ENCODE measurements at regions not wholly inside any gene's neighbourhood (a gene's known extent, or its start where the extent isn't known, plus 50 kb on each side); places are given as distances from the start of the nearest gene placed in this dataset.
"Not testable (repeated sequence)": the region's sequence is repeated elsewhere in the genome, so short reads cannot be mapped to it uniquely, and the experiment has no call there.

DNA sequence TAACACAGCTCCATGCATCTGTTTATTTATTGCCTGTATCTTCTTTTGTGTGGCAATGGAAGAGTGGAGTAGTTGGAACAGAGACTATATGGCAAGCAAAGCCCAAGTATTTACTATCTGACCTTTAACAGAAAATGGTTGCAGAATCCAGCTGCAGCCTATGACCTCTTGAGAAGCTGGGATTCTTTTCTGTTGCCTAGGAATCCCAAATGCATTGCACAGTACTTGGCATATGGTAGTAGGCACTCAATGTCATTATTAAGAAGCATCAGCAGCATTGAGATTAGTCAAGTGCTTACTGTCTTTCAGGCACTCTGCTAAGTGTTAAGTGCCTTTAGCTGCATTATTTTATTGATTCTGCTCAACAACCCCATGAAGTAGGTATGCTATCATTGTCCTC, 331.6 kb downstream of the CCDC85A start:
- no peak for DNase-seq (ENCODE audit: low spot score)

DNA sequence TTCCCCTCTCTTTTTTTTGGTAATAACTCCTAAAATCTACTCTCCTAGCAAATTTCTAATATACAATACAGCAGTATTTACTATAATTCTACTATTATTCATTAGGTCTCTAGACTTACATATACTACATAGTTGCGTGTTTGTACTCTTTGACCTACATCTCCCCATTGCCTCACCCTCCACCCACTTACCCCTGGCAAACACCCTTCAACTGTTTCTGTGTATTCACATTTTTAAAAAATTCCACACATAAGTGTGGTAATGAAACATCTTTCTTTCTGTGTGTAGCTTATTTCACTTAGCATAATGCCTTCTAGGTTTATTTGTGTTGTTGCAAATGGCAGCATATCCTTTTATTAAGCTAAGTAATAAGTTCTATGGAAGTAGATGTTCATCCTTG, 336.0 kb downstream of the CCDC85A start:
- no peak for DNase-seq (ENCODE audit: low spot score)

DNA sequence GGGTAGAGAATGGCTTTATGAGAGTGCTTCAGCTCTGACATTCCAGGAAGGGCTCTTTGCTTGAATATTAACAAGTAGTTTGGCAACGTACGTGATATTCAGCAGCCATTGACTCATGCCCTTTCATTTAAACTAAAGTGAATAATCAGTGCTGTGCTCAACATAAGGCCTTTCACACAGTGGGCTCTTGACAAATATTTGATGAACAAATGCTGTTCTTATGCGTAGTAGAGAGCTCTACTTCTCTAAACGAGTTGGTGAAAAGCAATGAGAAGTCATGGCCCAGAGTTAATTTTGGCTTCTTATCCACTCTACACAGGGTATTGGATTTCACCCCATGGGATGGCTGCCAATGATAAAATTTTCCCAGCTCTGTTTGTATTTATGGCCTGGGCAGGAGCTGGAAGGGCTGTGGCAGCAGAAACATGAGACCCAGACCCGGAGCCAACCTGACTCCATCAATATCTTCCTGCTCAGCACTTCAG, 338.9 kb downstream of the CCDC85A start:
- no peak for DNase-seq (ENCODE audit: low spot score)

DNA sequence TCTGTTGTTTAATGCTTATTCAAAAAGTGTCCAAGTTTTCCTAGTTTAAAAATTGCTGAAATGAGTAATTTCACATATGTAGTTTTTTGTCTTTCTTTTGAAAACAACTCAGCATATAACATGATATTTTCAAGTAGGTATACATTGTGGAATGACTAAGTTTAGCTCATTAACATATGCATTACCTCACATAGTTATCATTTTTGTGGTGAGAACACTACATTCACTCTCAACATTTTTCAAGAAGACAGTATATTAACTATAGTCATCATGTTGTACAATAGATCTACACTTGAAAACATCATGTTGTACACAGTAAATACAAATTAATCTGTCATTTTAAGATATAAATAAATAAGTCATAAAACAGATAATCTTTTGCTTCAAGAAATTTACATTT, 340.0 kb downstream of the CCDC85A start:
- no peak for DNase-seq (ENCODE audit: low spot score)

DNA sequence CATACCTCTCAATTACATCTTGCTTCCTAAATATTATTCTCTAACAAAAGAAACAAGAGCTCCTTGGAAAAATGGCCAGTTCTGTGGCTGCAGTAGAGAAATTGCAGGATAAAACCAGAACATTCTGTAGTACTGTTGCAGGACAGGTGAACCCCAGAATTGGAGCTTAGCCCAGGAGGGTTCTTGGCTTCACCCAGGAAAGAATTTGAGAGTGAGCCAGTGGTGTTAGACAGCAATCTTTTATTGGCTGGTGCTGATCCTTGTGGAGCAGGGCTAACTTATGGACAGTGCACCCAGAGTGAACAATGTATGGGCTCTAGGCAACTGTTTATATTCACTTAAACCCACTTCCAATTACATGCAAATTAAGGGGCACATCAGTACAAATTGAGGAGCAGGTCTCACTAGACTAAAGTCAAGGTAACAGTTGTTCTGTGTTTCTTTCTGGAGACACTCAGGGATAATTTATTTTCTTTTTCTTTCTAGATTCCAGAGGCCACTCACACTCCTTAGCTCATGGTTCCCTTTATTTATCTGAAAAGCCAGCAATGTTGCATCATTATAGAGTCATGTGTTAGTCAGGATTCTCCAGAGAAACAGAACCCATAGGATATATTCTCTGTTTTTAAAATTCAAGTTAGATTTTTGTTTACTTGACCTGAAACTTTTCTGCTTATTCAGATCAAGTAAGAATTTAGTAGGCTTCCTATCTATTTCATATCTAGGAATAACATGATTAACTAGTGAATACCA, 348.1 kb downstream of the CCDC85A start:
- DNase-seq (ENCODE audit: low spot score), result no peak

GRCh38 chr2:56534321-56534720, 350.5 kb downstream of the CCDC85A start:
- no peak for DNase-seq (ENCODE audit: low spot score)

GRCh38 chr2:56537756-56538155, 354.0 kb downstream of the CCDC85A start:
- no peak for DNase-seq (ENCODE audit: low spot score)

DNA sequence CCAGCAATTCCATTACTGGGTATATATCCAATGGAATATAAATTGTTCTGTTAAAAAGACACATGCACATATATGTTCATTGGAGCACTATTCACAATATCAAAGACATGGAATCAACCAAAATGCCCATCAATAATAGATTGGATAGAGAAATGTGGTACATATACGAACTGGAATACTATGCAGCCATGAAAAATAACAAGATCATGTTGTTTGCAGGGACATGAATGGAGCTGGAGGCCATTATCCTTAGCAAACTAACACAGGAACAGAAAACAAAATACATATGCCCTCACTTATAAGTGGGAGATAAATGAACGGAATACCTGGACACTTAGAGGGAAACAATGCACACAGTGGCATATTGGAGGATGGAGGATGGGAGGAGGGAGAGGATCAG, 355.8 kb downstream of the CCDC85A start:
- no peak for DNase-seq (ENCODE audit: low spot score)

- DNase-seq (ENCODE audit: low spot score), result no peak
Measured at GRCh38 chr2:56540467-56540866, 356.7 kb downstream of the CCDC85A start.

DNA sequence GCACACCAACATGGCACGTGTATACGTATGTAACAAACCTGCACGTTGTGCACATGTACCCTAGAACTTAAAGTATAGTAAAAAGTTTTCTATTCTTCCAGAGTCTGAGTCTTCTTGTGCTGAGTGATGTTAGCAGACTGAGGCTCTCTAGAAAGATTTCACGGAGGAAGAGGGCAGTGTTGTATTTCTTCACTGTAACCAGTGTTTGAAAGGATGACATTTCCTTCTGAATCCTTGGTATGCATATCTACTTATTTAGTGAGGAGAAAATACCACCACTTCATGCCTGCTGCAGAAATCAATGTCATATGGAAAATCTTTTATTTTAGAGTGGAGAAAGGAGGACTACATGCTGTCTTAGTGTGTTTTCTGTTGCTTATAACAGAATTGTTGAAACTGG, 357.1 kb downstream of the CCDC85A start:
- DNase-seq (ENCODE audit: low spot score), result no peak

GRCh38 chr2:56542213-56542612, 358.4 kb downstream of the CCDC85A start:
- no peak for DNase-seq (ENCODE audit: low spot score)

DNA sequence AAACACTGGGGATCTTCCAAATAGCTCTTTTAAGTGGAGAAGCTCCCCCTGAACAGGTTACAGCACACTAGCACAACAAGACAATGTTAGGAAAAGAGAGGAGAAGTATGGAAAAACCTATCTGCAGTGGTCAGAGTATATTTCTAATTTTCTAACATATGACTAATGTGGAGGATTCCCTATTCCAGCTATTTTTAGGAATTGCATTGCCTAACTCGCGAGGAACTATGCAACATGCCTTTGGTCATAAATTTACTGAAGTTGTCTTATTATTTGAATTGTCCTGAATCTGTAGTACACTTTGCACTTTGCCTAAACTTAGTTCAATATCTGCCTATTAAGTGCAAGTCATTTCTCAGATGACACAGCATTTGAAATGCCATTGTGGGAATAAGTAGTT, 381.4 kb downstream of the CCDC85A start:
- DNase-seq (ENCODE audit: low spot score), result no peak

DNA sequence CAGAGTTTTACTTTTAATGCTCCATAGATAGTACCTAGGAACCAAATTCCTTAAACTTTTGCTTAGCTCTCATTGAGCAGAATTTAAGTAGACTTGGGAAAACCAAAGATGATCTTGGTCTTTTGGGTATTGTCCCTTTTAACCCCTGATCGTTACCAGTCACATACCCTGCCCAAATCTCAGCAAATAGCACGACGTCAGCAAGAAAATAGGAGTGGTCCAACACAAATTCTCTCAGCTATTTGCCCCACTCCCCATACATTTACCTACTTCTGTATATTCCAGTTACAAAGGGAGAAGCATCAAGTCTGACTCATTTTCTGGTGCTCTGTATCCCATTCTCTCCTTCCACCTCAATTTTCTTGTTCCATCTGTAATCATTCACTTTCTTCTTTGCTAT, 387.3 kb downstream of the CCDC85A start:
- DNase-seq (ENCODE audit: low spot score), result no peak

- no peak for DNase-seq (ENCODE audit: low spot score)
Measured at GRCh38 chr2:56576001-56576400, 392.2 kb downstream of the CCDC85A start.

- DNase-seq (ENCODE audit: low spot score), result no peak
Measured at GRCh38 chr2:56580242-56580641, 396.5 kb downstream of the CCDC85A start.

GRCh38 chr2:56582570-56582969, 398.8 kb downstream of the CCDC85A start:
- no peak for DNase-seq (ENCODE audit: low spot score)

DNA sequence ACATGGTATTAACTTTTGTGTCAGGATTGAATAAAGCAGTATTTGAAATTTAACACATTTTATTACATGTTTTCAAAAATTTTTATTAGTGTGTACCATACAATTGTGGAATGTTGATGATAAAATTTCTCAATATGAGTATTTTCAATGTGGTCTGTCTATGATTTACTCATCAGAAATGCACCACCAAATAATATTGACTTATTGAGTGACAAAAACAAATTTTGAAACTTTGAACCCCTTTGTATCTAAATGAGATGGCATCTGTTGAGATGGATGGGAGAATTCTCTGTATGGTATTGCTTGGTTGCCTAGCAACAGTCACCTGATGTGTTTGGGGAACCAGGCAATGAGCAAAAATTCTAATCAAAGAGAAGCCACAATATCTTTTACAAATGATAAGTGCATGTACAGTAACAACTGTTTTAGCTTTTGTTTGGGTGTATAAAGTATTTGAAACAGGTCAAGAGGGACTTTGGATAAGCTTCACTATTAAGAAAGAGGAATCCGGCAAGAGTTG, 400.1 kb downstream of the CCDC85A start:
- DNase-seq (ENCODE audit: low spot score), result no peak

- no peak for DNase-seq (ENCODE audit: low spot score)
Measured at GRCh38 chr2:56587456-56587855, 403.7 kb downstream of the CCDC85A start.

GRCh38 chr2:56589194-56589593, 405.4 kb downstream of the CCDC85A start:
- no peak for DNase-seq (ENCODE audit: low spot score)

DNA sequence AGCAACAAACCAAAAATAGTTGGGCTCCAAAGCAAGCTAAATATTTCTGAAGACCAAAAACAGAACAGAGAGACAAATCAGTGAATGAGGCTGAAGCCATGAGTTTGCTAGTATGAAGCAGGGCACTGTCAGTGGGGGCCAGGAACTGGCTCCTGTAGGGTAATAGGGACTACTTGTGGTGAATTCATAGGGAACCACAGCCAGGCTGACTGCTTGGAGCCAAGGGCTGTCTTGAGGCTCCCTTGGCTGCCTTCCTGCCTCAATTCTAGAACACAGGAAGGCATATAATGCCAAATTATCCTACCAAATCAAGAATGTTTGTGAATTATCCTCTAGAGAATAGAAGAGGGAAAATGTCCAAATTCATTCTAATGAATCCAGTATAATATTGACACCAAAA, 406.0 kb downstream of the CCDC85A start:
- no peak for DNase-seq (ENCODE audit: low spot score)

GRCh38 chr2:56590611-56591010, 406.8 kb downstream of the CCDC85A start:
- peak; percentile 15 for DNase-seq (ENCODE audit: low spot score)

DNA sequence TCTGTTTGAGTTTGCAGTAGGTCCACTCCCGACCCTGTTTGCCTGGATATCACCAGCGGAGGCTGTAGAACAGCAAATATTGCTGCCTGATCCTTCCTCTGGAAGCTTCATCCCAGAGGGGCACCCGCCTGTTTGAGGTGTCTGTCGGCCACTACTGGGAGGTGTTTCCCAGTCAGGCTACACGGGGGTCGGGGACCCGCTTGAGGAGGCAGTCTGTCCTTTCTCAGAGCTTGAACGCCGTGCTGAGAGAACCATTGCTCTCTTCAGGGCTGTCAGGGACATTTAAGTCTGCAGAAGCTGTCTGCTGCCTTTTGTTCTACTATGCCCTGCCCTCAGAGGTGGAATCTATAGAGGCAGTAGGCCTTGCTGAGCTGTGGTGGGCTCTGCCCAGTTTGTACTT, 422.3 kb downstream of the CCDC85A start:
- not testable (repeated sequence) for DNase-seq (ENCODE audit: low spot score)

DNA sequence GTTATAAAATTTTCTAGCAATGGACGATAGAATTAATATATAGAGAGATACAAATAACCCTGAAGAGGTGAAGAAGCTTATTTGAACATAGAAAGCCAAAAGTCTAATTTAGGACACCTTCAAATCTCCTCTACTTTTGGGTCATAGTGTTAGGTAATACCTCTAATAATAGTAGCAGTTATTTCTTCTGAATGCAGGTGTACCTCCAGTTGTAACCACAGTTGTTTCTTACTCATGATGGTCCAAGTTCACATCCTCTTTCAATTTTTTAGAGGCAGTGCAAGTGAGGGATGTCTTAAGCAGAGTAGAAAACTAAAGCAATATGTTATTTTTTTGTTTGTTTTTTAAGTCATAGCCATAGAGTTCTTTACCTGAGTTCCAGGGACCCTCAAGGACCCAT, 429.5 kb downstream of the CCDC85A start:
- no peak for DNase-seq (ENCODE audit: low spot score)

DNA sequence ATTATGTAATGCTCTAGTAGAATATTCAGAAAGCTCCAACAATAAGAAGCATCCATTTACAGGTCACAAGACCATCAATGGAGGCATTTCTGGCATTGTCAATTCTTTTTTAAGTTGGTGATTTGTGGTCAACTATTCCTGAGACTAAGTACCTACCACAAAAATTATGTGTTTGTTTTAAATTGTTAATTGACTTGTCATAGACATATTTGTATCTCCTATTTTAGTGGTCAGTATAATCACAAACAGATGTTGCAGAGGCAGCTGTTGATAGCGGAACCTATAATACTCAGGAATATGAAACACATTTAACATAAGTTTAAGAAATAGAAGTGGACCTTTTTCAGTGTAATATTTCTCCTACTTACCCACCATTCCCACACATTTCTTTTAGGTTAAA, 430.1 kb downstream of the CCDC85A start:
- DNase-seq (ENCODE audit: low spot score), result no peak

Data from RKO (cell line).